HG03460 (cell line): ENCODE measurements at regions not wholly inside any gene's neighbourhood (a gene's known extent, or its start where the extent isn't known, plus 50 kb on each side); places are given as distances from the start of the nearest gene placed in this dataset.
"Not testable (repeated sequence)": the region's sequence is repeated elsewhere in the genome, so short reads cannot be mapped to it uniquely, and the experiment has no call there.

Experiments
- ATAC-seq: cut with Tn5 transposase; IDR thresholded peaks from one replicate; pipeline ENCODE4 v1.9.1; 2021; ENCODE audit not compliant: unreplicated experiment

- ATAC-seq: no peak
These were observed 126.4 kb downstream of the KBTBD2 start for GRCh38 chr7:32765185-32765584.

- no peak for ATAC-seq
These were observed 128.7 kb downstream of the KBTBD2 start for GRCh38 chr7:32762925-32763293.

- not testable (repeated sequence) for ATAC-seq
These were observed 129.2 kb downstream of the KBTBD2 start for GRCh38 chr7:32762206-32762924.

- no peak for ATAC-seq
These were observed 129.9 kb downstream of the KBTBD2 start for GRCh38 chr7:32761451-32762205.

GRCh38 chr7:32760755-32761154 is 130.8 kb downstream of the KBTBD2 start:
- ATAC-seq: not testable (repeated sequence)

GRCh38 chr7:32759859-32760258 is 131.7 kb downstream of the KBTBD2 start:
- not testable (repeated sequence) for ATAC-seq

GRCh38 chr7:32753872-32754271 is 137.7 kb downstream of the KBTBD2 start:
- ATAC-seq: not testable (repeated sequence)

GRCh38 chr7:32748337-32748736 is 143.2 kb downstream of the KBTBD2 start:
- ATAC-seq: not testable (repeated sequence)

GRCh38 chr7:32747443-32748148 is 144.0 kb downstream of the KBTBD2 start:
- ATAC-seq: not testable (repeated sequence)

DNA sequence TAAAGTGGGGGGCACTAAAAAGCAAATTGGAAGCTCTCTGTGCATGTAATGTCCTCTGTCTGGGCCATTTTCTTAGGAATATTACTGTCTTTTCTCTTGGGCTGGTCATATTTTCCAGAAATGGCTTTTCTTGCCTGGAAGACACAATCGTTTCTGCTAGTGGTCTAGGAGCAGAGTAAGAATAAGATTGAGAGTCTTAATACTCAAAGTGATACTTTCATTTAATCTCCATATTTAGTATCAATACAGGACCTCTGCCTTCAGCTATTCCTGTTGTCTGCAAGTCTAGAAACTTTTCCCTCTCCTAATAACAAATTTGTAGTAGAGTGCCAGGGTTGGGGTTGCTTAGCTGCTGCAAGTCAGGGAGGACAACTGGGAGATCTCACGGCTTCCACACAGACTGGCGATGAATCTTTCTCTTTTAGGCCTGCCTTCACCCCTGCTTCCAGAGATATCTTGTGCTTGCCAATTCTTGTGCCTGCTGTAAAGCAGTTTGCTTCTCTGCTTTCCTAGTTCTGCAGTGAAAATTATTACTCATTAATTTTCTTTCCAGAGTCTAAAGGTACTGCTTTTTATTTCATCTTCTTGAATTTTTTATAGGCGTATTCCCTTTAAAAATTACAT is 149.6 kb downstream of the KBTBD2 start:
- not testable (repeated sequence) for ATAC-seq

DNA sequence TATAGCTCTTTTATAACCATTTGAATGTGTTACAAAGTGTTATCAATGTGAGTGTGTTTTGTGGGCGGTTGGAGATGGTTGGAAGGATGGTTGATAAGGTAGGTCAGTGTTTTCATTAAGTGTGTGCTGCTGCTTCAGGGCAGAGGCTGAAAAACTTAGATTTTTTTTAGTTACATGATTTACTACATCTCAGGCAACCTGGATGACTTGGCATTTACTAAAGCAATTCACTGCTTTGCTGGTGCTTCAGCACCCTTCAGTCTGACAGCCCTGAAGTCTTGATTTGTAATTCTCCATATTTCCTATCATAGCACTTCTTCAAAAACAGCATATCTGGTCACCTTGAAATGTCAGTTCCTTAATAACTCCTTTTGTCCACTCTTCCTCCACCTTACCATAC is 151.8 kb downstream of the KBTBD2 start:
- not testable (repeated sequence) for ATAC-seq

- ATAC-seq: not testable (repeated sequence)
These were observed 153.2 kb downstream of the KBTBD2 start for GRCh38 chr7:32738390-32738789.

DNA sequence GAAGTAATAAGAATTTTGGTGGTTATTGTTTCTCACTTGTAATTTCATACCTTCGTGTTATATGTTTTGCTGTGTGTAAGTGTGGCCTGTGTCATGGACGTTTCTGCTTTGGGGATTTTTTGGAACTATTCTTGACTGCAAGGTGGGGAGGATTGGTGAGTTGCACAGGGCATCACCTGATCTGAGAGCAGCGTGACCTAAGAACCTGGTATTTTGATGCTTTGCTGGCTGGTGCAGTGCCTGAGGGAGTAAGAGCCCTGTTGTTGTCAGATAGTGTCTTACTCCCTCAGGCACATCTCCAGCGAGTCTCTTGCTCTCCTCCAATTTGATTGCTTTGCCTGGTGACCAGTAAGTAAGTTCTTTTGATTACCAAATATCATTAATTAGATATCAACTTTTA is 158.8 kb downstream of the KBTBD2 start:
- ATAC-seq: not testable (repeated sequence)

DNA sequence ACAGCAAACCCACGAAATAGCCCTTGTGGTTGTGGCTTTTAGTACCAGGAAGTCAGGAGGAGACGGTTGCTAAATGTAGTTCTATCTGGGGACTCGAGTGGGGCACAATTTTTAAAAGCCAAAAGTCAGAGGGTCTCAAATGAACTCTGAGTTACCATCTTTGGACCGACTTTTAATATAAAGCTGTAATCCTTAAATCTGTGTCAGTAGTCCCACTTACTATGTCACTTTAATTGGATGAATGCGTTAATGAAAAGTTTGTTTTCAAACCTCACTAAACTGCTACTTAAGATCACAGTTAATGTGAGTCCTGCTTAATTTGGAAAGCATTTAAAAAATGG is 162.3 kb downstream of the KBTBD2 start:
- ATAC-seq: not testable (repeated sequence)

DNA sequence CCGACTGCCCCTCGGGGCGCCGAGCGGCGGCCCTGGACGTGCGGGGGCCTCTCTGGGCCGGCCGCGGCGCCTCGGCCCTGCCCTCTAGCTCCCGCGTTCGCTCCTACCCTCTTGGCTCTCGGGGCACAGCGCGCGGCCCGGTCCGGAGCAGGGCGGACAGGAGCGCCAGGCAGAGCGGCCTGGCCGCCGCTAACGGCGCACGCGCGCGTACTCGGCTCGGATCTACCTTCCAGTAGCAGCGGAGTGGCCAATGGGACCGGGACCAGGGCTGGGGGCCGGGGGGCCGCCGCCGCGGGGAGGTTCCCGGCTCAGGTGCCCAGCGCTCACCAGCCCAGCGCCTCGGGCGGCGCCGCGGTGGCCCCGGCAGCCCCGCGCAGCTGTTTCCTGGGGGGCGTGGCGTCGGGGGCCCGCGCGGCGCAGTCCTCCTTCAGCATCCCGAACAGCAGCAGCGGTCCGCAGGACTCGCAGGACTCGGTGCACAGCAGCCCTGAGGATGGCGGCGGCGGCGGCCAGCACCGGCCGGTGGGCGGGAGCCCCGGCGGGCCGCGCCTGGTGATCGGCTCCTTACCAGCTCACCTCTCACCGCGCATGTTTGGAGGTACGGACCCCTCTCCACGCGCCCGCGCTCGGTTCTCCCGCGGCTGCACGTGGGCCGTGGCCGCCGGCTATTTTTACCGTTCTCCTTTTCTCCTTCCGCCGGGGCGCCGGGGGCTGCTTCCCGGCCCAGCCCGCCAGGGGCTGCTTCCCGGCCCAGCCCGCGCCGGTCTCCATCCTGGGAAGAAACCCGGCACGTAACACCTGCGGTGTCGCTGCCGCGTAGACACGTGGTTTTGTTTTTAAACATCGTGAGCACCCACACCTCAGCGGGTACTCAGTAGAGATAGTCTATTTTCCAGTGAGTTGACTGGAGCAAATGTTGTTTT is 162.9 kb downstream of the KBTBD2 start:
- ATAC-seq: peak; percentile 60

DNA sequence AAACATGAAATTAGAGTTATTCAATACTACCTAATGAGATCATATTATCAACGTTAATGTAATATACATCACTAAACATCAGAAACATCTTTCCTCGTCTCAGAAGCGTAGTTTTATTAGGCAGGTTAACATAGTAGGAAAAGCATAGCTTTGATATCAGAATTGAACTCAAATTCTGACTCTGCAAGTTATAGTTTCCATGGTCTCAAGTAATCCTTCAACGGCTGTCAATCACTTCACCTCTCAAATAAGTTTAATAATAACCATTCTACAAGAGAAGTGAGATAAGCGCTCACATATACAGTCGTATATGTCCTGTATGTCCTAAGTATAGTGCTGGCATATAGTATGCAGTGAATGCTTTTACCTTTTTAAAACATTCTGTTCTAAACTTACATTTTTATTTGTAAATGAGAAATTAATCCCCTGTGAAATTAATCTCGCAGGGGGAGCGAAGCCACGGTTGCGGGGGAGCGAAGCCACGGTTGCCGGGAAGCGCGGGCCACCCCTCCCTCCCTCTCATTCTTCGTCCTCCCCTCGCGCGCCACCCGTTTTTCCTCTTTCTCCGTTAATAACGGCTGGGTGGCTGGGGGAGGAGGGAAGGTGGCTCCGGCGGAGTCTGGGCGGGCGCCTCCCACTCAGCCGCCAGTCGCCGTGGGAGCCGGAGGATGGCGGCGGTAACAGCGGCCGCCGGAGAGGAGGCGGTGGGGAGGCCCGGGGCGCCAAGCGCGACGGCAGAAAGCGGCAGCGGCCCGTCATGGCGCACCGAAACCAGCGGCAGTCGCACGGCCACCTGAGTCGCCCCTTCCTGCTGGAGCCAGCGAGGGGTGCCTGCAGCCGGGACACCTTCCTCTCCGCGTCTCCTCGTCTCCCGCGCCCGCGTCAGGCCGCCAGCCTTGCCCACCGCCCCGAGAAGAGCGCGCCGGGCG is 163.8 kb downstream of the KBTBD2 start:
- peak; percentile 67 for ATAC-seq

- not testable (repeated sequence) for ATAC-seq
These were observed 168.7 kb downstream of the KBTBD2 start for GRCh38 chr7:32722837-32723236.

DNA sequence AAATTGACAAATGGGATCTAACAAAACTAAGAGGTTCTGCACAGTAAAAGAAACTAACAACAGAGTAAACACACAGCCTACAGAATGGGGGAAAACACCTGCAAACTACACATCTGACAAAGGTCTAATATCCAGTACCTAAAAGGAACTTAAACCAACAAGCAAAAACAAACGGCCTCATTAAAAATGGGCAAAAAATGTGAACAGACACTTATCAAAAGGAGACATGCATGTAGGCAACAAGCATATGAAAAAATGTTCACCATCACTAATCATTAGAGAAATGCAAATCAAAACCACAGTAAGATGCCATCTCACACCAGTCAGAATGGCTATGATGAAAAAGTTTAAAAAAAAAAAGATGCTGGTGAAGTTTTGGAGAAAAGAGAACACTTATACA is 197.4 kb downstream of the KBTBD2 start:
- ATAC-seq: no peak
